Right ventricle myocardium inferior (tissue), 1 donor: ENCODE measurements at regions not wholly inside any gene's neighbourhood (a gene's known extent, or its start where the extent isn't known, plus 50 kb on each side); places are given as distances from the start of the nearest gene placed in this dataset.
"Not testable (repeated sequence)": the region's sequence is repeated elsewhere in the genome, so short reads cannot be mapped to it uniquely, and the experiment has no call there.

Experiments
- ATAC-seq: fragments of 200-7000 bp; cut with Tn5 transposase; one replicate; pipeline ENCODE4 v1.9.1; 2020; ENCODE audit warnings: mild to moderate bottlenecking, moderate library complexity
- DNase-seq: peaks from one replicate; pipeline ENCODE4 v3.0.0; 2021; ENCODE audit errors: missing footprints
- intact Hi-C: fragments of 100-400 bp; cut with DNase I; formaldehyde crosslinking; loops from one replicate; pipeline ENCODE4 v1.11.0; 2022
- donor health status: DM: no; HTN: yes; CAD: no; lungs with severe emphysema.

DNA sequence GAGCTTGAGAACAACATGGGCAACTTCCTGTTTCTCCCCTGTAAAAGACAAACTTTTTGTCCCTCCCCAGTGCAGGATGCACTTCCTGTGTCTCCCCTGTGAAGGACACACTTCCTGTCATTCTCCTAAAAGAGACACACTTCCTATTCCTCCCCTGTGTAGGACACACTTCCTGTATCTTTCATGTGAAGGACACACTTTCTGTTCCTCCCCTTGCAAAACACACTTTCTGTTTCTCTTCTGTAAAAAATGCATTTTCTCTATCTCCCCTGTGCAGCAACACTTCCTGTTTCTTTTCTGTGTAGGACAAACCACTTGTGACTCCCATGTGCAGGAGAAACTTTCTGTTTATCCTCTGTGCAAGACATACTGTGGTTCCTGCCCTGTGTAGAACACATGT is 488.6 kb upstream of the USP9Y start:
- DNase-seq = no peak
- intact Hi-C loops = no loop called here
- ATAC-seq = no peak

DNA sequence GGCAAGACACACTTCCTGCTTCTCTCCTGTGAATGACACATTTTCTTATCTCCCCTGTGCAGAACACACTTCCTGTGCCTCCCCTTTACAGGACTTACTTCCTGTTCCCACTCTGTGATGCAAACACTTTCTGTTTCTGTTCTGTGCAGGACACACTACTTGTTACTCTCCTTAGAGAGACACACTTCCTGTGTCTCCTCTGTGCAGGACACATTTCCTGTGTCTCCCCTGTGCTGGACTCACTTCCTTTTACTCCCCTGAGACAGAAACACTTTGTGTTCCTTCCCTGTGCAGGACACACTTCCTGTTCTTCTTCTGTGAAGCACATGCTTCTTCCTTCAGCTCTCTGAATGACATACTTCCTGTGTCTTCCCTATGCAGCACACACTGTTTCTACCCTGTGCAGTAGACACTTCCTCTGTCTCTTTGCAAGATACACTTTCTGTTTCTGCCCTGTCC is 485.4 kb upstream of the USP9Y start:
- DNase-seq = no peak
- intact Hi-C loops = no loop called here

GRCh38 chrY:12230921-12231320 is 470.1 kb upstream of the USP9Y start:
- DNase-seq (no peak), ATAC-seq (no peak)
- intact Hi-C loops = no loop called here

More for the DNA sequence above, 485.4 kb upstream of the USP9Y start:
- no peak for ATAC-seq

DNA sequence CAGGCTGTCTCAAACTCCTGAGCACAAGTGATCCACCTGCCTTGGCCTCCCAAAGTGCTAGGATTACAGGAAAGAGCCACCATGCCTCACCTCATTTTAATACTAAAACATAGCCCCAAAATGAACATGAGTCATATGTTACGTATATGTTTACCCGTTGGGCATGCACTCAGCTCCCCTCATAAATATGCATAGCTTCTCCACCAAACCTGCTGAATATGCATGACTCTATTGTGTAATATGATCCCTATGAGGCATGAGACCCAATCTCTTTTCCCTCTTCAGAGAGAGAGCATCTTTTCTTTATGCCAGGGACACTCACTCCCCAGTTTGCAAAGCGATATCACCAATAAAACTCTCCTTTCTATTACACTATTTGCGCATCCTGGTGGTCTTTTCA is 464.6 kb upstream of the USP9Y start:
- ATAC-seq (no peak), DNase-seq (no peak)
- intact Hi-C loops = no loop called here

- ATAC-seq, intact Hi-C loops, DNase-seq: not testable (repeated sequence)
Measured at GRCh38 chrY:12240326-12240725, 460.7 kb upstream of the USP9Y start.

DNA sequence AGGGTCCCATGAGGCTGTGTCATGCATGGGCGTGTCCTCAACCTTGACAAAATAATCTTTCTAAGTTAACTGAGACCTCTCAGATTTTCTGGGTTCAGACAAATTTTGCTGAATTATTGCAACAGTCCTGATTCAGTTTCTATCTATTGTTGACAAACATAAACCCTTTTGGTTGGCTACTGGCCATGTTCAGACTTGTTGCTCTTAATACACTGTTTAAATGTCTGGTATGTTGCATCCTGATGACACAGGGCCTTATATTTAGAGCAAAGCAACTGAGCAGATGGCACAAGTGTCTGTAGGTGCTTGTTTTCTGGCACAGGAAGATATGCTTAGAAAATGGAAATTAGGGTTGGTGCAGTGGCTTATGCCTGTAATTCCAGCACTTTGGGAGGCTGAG is 456.9 kb upstream of the USP9Y start:
- ATAC-seq = no peak
- intact Hi-C loops = no loop called here
- DNase-seq = no peak

DNA sequence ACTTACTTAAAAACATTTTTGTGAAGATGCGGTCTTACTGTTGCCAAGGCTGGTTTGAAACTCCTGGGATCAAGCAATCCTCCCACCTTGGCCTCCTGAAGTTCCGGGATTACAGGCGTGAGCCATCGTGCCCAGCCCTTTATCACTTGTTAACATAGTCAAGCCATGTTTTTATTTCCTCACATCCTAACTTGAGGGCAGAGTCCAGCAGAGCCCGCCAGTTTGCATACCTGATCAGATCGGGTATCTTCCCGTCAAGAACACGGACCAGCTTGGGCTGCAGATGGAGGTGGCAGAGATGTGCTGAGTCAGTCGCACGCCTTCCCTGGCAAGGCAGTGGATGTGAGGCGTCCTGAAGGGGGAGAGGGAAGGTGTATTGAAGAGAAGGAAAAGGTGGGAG is 447.3 kb upstream of the USP9Y start:
- ATAC-seq (no peak), DNase-seq (no peak)
- intact Hi-C loops = no loop called here

GRCh38 chrY:12271162-12271561 is 429.9 kb upstream of the USP9Y start:
- ATAC-seq (no peak), DNase-seq (no peak)
- intact Hi-C loops = no loop called here

DNA sequence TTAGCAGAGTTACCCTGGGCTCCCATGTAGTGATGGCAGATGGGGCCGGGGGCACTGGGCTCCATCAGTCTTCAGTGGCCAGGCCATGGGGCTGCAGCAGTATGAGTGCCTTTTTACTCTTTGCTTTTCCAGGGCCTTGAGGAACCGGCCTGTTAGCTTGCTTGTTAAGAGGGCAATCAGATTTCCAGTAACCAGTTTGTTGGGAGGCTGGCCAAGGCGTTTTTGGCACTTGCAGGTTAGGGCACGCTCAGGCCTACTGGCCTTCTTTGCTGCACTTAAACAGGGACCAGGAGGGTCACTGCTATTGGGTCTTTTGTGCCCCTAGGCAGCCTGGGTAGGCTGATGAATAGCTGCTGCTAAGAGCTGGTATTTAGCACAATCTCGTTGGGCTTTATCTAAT is 415.4 kb upstream of the USP9Y start:
- ATAC-seq (no peak), DNase-seq (no peak)
- intact Hi-C loops = no loop called here

DNA sequence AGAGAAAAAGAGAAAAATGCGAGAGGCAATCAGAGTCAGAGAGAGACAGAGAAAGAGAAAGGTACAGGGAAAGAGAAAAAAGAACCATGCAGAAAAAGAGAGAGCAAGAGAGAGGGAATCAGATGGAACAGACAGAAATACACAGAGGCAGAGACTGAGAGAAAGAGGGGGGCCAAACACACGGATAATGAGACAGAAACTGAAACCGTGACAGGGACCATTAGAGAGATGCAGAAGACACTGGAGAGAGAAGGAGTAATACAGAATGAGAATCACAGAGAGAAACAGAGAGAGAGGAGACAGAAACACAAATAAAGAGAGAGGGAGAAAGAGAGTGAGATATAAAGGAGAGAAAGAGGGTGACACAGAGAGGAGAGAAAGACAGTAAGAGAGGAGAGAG is 412.1 kb upstream of the USP9Y start:
- ATAC-seq (no peak), DNase-seq (no peak)
- intact Hi-C loops = no loop called here

DNA sequence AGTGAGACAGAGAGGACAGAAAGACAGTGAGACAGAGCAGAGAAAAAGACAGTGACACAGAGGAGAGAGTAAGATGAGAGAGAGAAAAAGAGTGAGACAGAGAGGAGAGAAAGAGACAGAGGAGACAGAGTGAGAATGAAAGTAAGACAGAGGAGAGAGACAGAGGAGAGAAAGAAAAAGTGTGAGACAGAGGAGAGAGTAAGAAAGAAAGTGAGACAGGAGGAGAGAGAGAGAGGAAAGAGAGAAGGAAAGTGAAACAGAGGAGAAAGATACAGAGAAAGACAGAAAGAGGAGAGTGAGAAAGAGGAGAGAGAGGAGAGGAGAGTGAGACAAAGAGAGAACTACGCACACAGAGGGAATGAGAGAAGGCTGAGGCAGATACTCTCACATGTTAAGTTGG is 411.6 kb upstream of the USP9Y start:
- DNase-seq (no peak), ATAC-seq (no peak)
- intact Hi-C loops = no loop called here

GRCh38 chrY:12292542-12292941 is 408.5 kb upstream of the USP9Y start:
- ATAC-seq (no peak), DNase-seq (no peak)
- intact Hi-C loops = no loop called here

GRCh38 chrY:12296460-12296859 is 404.6 kb upstream of the USP9Y start:
- ATAC-seq (no peak), DNase-seq (no peak)
- intact Hi-C loops = no loop called here

- ATAC-seq, DNase-seq: not testable (repeated sequence)
Measured at GRCh38 chrY:12299796-12300195, 401.2 kb upstream of the USP9Y start.

GRCh38 chrY:12303464-12303863 is 397.6 kb upstream of the USP9Y start:
- ATAC-seq (no peak), DNase-seq (no peak)
- intact Hi-C loops = no loop called here

More at GRCh38 chrY:12299796-12300195, 401.2 kb upstream of the USP9Y start:
- intact Hi-C loops = not testable (repeated sequence)

- intact Hi-C loops = no loop called here
- no peak for DNase-seq
- no peak for ATAC-seq
Measured at GRCh38 chrY:12305456-12305855, 395.6 kb upstream of the USP9Y start.

- intact Hi-C loops = no loop called here
- ATAC-seq = no peak
- DNase-seq = no peak
Measured at GRCh38 chrY:12309212-12309611, 391.8 kb upstream of the USP9Y start.

- DNase-seq (no peak), ATAC-seq (no peak)
- intact Hi-C loops = no loop called here
Measured at GRCh38 chrY:12310832-12311231, 390.2 kb upstream of the USP9Y start.

GRCh38 chrY:12327751-12328150 is 373.3 kb upstream of the USP9Y start:
- ATAC-seq (no peak), DNase-seq (no peak)
- intact Hi-C loops = no loop called here

DNA sequence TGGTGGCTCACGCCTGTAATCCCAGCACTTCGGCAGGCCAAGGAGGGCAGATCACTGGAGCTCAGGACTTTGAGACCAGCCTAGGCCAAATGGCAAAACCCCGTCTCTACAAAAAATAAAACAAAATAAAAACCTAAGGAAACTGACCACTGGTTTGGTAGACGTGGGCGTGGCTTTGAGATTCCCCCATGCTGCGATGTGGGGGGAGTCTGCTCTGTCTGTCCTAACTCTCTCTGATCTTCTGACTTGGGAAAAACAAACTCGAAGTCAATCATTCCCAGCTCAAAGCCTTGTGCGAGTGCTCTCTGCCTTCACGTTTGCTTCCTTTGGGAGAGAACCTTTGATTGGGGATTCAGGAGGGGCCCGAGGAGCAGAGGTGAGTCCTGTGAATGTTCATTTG is 369.1 kb upstream of the USP9Y start:
- ATAC-seq, DNase-seq, intact Hi-C loops: not testable (repeated sequence)

- ATAC-seq (no peak), DNase-seq (no peak)
- intact Hi-C loops = no loop called here
Measured at GRCh38 chrY:12343211-12343610, 357.8 kb upstream of the USP9Y start.

GRCh38 chrY:12348181-12348580 is 352.9 kb upstream of the USP9Y start:
- no peak for ATAC-seq
- intact Hi-C loops = no loop called here
- DNase-seq = no peak
